ENCODE measurements at regions not wholly inside any gene's neighbourhood (a gene's known extent, or its start where the extent isn't known, plus 50 kb on each side); places are given as distances from the start of the nearest gene placed in this dataset.

- TF ChIP-seq ARNTL (CRISPR knock-in tag; IDR thresholded peaks at IDR 0.05; ENCODE audit: borderline replicate concordance, low read depth) (no peak), GLIS3 (CRISPR knock-in tag; IDR thresholded peaks at IDR 0.05) (no peak), POU6F1 (CRISPR knock-in tag; IDR thresholded peaks at IDR 0.05; ENCODE audit: borderline replicate concordance, low read depth) (no peak), PATZ1 (CRISPR knock-in tag; IDR thresholded peaks at IDR 0.05; ENCODE audit: borderline replicate concordance) (no peak)
- TF ChIP-seq, protein P1, sequence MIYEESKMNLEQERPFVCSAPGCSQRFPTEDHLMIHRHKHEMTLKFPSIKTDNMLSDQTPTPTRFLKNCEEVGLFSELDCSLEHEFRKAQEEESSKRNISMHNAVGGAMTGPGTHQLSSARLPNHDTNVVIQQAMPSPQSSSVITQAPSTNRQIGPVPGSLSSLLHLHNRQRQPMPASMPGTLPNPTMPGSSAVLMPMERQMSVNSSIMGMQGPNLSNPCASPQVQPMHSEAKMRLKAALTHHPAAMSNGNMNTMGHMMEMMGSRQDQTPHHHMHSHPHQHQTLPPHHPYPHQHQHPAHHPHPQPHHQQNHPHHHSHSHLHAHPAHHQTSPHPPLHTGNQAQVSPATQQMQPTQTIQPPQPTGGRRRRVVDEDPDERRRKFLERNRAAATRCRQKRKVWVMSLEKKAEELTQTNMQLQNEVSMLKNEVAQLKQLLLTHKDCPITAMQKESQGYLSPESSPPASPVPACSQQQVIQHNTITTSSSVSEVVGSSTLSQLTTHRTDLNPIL (CRISPR knock-in tag; IDR thresholded peaks at IDR 0.05; ENCODE audit: low read depth), result no peak
These were observed 200.4 kb upstream of the FBXL4 start for GRCh38 chr6:99148111-99148510.

Data from SK-N-SH treated with all-trans-retinoic acid at 6 μM for 48 hours (cell line).